ENCODE measurements at regions not wholly inside any gene's neighbourhood (a gene's known extent, or its start where the extent isn't known, plus 50 kb on each side); places are given as distances from the start of the nearest gene placed in this dataset.

GRCh38 chr6:142683714-142684141, 261.2 kb downstream of the HIVEP2 start:
- no peak for DNase-seq (ENCODE audit: low spot score in 2 of 2)
- H3K27ac Mint-ChIP-seq: no peak overlapping the region
- H3K36me3 Mint-ChIP-seq: peaks cover 5 to 12% of the 10 kb centered on the region in 2 donors
- H3K9me3 Mint-ChIP-seq: peaks cover 8 to 13% of the 10 kb centered on the region in 2 donors
- no peak for ATAC-seq

GRCh38 chr6:142684371-142684770, 260.6 kb downstream of the HIVEP2 start:
- Mint-ChIP-seq H3K27ac (no peak overlapping the region), H3K36me3 (peaks cover 5 to 12% of the 10 kb centered on the region in 2 donors), H3K9me3 (peaks cover 8 to 13% of the 10 kb centered on the region in 2 donors)
- DNase-seq (ENCODE audit: low spot score in 2 of 2) (no peak), ATAC-seq (no peak)

- H3K27ac Mint-ChIP-seq: no peak overlapping the region
- H3K36me3 Mint-ChIP-seq: peaks cover 5 to 12% of the 10 kb centered on the region in 2 donors
- H3K9me3 Mint-ChIP-seq: peaks cover 8 to 13% of the 10 kb centered on the region in 2 donors
- peak; percentile 66 to 90 for ATAC-seq
- DNase-seq (ENCODE audit: low spot score in 2 of 2): no peak
Observed at GRCh38 chr6:142685852-142686506, 259.0 kb downstream of the HIVEP2 start.

GRCh38 chr6:142686507-142686887, 258.5 kb downstream of the HIVEP2 start:
- ATAC-seq: peak in 1 of 2 donors; percentile 38
- peaks cover 5 to 12% of the 10 kb centered on the region in 2 donors for H3K36me3 Mint-ChIP-seq
- H3K27ac Mint-ChIP-seq: no peak overlapping the region
- peaks cover 8 to 13% of the 10 kb centered on the region in 2 donors for H3K9me3 Mint-ChIP-seq
- DNase-seq (ENCODE audit: low spot score in 2 of 2): no peak

- Mint-ChIP-seq H3K9me3 (peaks cover 0 to 4% of the 10 kb centered on the region in 2 donors), H3K36me3 (no peaks in the 10 kb centered on the region), H3K27ac (no peak overlapping the region)
- DNase-seq (ENCODE audit: low spot score in 2 of 2) (peak in 1 of 2 donors; percentile 73), ATAC-seq (peak; percentile 75)
Observed at GRCh38 chr6:142692942-142693341, 252.0 kb downstream of the HIVEP2 start.

- peaks cover 0 to 5% of the 10 kb centered on the region in 2 donors for H3K9me3 Mint-ChIP-seq
- ATAC-seq: peak; percentile 5 to 18
- peaks cover 0 to 3% of the 10 kb centered on the region in 2 donors for H3K36me3 Mint-ChIP-seq
- DNase-seq (ENCODE audit: low spot score in 2 of 2): no peak
- H3K27ac Mint-ChIP-seq: no peak overlapping the region
Observed at GRCh38 chr6:142693441-142693840, 251.5 kb downstream of the HIVEP2 start.

GRCh38 chr6:142694054-142694453, 250.9 kb downstream of the HIVEP2 start:
- DNase-seq (ENCODE audit: low spot score in 2 of 2): no peak
- peak; percentile 28 to 61 for ATAC-seq
- Mint-ChIP-seq H3K9me3 (peaks cover 0 to 5% of the 10 kb centered on the region in 2 donors), H3K27ac (no peak overlapping the region), H3K36me3 (peaks cover 0 to 5% of the 10 kb centered on the region in 2 donors)

- peaks cover 0 to 8% of the 10 kb centered on the region in 2 donors for H3K9me3 Mint-ChIP-seq
- ATAC-seq (no peak), DNase-seq (ENCODE audit: low spot score in 2 of 2) (no peak)
- no peak overlapping the region for H3K27ac Mint-ChIP-seq
- H3K36me3 Mint-ChIP-seq: peaks cover 0 to 5% of the 10 kb centered on the region in 2 donors
Observed at GRCh38 chr6:142695016-142695415, 250.0 kb downstream of the HIVEP2 start.

- Mint-ChIP-seq H3K27ac (no peak overlapping the region), H3K9me3 (peaks cover 0 to 8% of the 10 kb centered on the region in 2 donors), H3K36me3 (peaks cover 0 to 5% of the 10 kb centered on the region in 2 donors)
- ATAC-seq (no peak), DNase-seq (ENCODE audit: low spot score in 2 of 2) (no peak)
Observed at GRCh38 chr6:142696123-142697000, 248.6 kb downstream of the HIVEP2 start.

- Mint-ChIP-seq H3K9me3 (peaks cover 0 to 8% of the 10 kb centered on the region in 2 donors), H3K36me3 (peaks cover 0 to 5% of the 10 kb centered on the region in 2 donors), H3K27ac (no peak overlapping the region)
- DNase-seq (ENCODE audit: low spot score in 2 of 2): no peak
- no peak for ATAC-seq
Observed at GRCh38 chr6:142697001-142697335, 248.0 kb downstream of the HIVEP2 start.

- peaks cover 0 to 8% of the 10 kb centered on the region in 2 donors for H3K9me3 Mint-ChIP-seq
- DNase-seq (ENCODE audit: low spot score in 2 of 2) (no peak), ATAC-seq (no peak)
- peaks cover 0 to 9% of the 10 kb centered on the region in 2 donors for H3K36me3 Mint-ChIP-seq
- H3K27ac Mint-ChIP-seq: no peak overlapping the region
Observed at GRCh38 chr6:142697922-142698321, 247.1 kb downstream of the HIVEP2 start.

- Mint-ChIP-seq H3K36me3 (peaks cover 0 to 9% of the 10 kb centered on the region in 2 donors), H3K9me3 (peaks cover 0 to 8% of the 10 kb centered on the region in 2 donors), H3K27ac (no peak overlapping the region)
- ATAC-seq (no peak), DNase-seq (ENCODE audit: low spot score in 2 of 2) (no peak)
Observed at GRCh38 chr6:142698751-142699150, 246.2 kb downstream of the HIVEP2 start.

- peaks cover 0 to 9% of the 10 kb centered on the region in 2 donors for H3K36me3 Mint-ChIP-seq
- no peak for DNase-seq (ENCODE audit: low spot score in 2 of 2)
Observed at GRCh38 chr6:142699391-142699790, 245.6 kb downstream of the HIVEP2 start.

GRCh38 chr6:142700032-142700431, 244.9 kb downstream of the HIVEP2 start:
- peaks cover 0 to 8% of the 10 kb centered on the region in 2 donors for H3K9me3 Mint-ChIP-seq
- DNase-seq (ENCODE audit: low spot score in 2 of 2) (no peak), ATAC-seq (no peak)
- H3K27ac Mint-ChIP-seq: no peak overlapping the region
- H3K36me3 Mint-ChIP-seq: peaks cover 0 to 9% of the 10 kb centered on the region in 2 donors

More at GRCh38 chr6:142699391-142699790, 245.6 kb downstream of the HIVEP2 start:
- Mint-ChIP-seq H3K9me3 (peaks cover 0 to 8% of the 10 kb centered on the region in 2 donors), H3K27ac (no peak overlapping the region)
- ATAC-seq: no peak

GRCh38 chr6:142700671-142701312, 244.2 kb downstream of the HIVEP2 start:
- DNase-seq (ENCODE audit: low spot score in 2 of 2): no peak
- Mint-ChIP-seq H3K27ac (no peak overlapping the region), H3K36me3 (peaks cover 0 to 9% of the 10 kb centered on the region in 2 donors), H3K9me3 (peaks cover 0 to 8% of the 10 kb centered on the region in 2 donors)
- no peak for ATAC-seq
